Lower leg skin (tissue), 4 donors: ENCODE measurements at regions not wholly inside any gene's neighbourhood (a gene's known extent, or its start where the extent isn't known, plus 50 kb on each side); places are given as distances from the start of the nearest gene placed in this dataset.
"Not testable (repeated sequence)": the region's sequence is repeated elsewhere in the genome, so short reads cannot be mapped to it uniquely, and the experiment has no call there.

ENCODE experiments used
- DNase-seq, 2 donors: peaks; one replicate each; pipeline ENCODE4 v3.0.0-alpha.2; 2019; ENCODE audit warnings: low spot score in 2 of 2
- H3K4me3 ChIP-seq: fragments of 200-600 bp; sonication (generic); 2 replicates; pipeline ENCODE4 v1.5.1; 2017; ENCODE audit warnings: mild to moderate bottlenecking, low read depth; ENCODE audit not compliant: poor library complexity, severe bottlenecking
- CTCF ChIP-seq, 3 donors: fragments of 450-650 bp; IDR thresholded peaks; one replicate each; pipeline ENCODE4 v1.5.1; 2016; ENCODE audit warnings: antibody characterized with exemption in 3 of 3, mild to moderate bottlenecking in 3 of 3, moderate library complexity in 2 of 3
- POLR2A ChIP-seq, 2 donors: fragments of 450-650 bp; IDR thresholded peaks; one replicate each; pipeline ENCODE4 v1.6.1; 2016 to 2017; ENCODE audit warnings: antibody characterized with exemption in 2 of 2, mild to moderate bottlenecking in 1 of 2, moderate library complexity in 1 of 2
- WGBS, 2 donors: methylation state at CpG; one replicate each; pipeline ENCODE4 v1.1.5; 2018; 5-methylcytosine and 5-hydroxymethylcytosine counted together
- intact Hi-C: fragments of 100-400 bp; cut with DNase I; formaldehyde crosslinking; loops from one replicate; pipeline ENCODE4 v1.15.0; 2023; ENCODE audit warnings: low total_unique reads

- 72 to 81% methylated on average over 5 of the region's 5 CpGs for WGBS, 2 donors
- TF ChIP-seq CTCF (IDR thresholded peaks at IDR 0.05) (no peak), POLR2A (IDR thresholded peaks at IDR 0.05) (no peak)
- no peak for DNase-seq
- H3K4me3 ChIP-seq, result no peak overlapping the region
- intact Hi-C loops, result no loop called here
These were observed 334.9 kb downstream of the RFPL4B start for GRCh38 chr6:112682071-112682470.

DNA sequence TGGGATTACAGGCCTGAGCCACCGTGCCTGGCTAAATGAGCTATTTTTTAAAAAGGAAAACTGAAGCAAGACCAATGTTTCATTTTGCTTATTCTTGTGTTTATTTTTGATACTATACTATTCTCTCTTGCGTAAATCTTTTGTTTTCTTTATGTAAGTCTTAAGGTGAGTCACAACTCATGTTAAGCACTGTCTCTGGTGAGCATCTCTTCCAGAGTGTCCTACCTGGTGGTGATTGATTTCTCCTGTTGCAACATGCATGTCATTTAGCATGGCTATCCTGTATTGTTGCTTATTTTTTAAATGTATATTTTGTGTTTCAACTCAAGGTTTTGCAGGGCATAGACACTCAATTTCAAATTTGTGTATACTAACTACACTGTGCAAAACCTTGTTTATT, 336.0 kb downstream of the RFPL4B start:
- TF ChIP-seq POLR2A (IDR thresholded peaks at IDR 0.05) (no peak), CTCF (IDR thresholded peaks at IDR 0.05) (no peak)
- no peak overlapping the region for H3K4me3 ChIP-seq
- 79 to 93% methylated on average over 2 of the region's 2 CpGs for WGBS, 2 donors
- intact Hi-C loops, result no loop called here
- no peak for DNase-seq

DNA sequence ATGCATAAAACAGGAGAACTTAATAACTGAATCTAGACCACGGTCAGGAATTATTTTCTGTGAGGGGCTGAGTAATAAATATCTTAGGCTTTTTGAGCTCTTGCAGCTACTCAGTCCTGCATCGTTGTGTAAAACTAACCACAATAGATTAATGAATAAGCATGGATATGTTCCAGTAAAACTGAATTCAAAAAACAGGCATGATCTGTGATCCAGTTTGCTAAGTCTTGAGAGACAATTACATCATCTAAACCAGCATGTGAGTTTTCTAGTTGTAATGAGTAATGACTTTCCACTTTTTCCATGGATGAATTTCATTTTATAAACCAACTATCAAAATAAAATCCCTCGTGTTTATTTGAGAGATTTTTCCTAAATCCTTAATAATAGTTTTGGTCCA, 336.8 kb downstream of the RFPL4B start:
- TF ChIP-seq CTCF (IDR thresholded peaks at IDR 0.05) (no peak), POLR2A (IDR thresholded peaks at IDR 0.05) (no peak)
- no peak overlapping the region for H3K4me3 ChIP-seq
- intact Hi-C loops, result no loop called here
- WGBS, 2 donors, result 24 to 33% methylated on average over 3 of the region's 3 CpGs
- DNase-seq, result no peak

DNA sequence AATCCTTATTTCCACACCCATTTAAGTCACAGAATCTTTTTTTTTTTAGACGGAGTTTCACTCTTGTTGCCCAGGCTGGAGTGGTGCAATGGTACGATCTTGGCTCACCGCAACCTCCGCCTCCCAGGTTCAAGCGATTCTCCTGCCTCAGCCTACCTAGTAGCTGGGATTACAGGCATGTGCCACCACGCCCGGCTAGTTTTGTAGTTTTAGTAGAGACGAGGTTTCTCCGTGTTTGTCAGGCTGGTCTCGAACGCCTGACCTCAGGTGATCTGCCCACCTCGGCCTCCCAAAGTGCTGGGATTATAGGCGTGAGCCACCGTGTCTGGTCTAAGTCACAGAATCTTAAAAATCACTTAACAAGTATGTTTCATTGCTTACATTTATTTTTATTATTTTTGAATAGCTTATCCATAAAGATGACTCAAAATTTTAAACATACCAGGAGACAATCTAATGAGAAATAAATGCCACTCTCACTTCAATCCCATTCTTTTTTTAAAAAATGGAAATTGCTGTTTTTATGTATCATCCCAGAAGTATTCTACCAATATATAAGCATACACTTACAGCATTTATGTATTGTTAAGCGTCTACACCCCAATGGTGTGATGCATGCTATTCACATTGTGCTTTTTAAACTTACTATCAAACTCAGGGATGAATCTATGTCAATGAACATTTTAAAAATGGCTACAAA, 338.5 kb downstream of the RFPL4B start:
- intact Hi-C loops, H3K4me3 ChIP-seq, DNase-seq: not testable (repeated sequence)
- 95 to 96% methylated on average over 15 of the region's 15 CpGs for WGBS, 2 donors

GRCh38 chr6:112688487-112689165, 341.5 kb downstream of the RFPL4B start:
- WGBS, 2 donors, result 90% methylated on average over 24 of the region's 24 CpGs
- DNase-seq, result peak in 1 of 2 donors; percentile 80
- H3K4me3 ChIP-seq, intact Hi-C loops: not testable (repeated sequence)

DNA sequence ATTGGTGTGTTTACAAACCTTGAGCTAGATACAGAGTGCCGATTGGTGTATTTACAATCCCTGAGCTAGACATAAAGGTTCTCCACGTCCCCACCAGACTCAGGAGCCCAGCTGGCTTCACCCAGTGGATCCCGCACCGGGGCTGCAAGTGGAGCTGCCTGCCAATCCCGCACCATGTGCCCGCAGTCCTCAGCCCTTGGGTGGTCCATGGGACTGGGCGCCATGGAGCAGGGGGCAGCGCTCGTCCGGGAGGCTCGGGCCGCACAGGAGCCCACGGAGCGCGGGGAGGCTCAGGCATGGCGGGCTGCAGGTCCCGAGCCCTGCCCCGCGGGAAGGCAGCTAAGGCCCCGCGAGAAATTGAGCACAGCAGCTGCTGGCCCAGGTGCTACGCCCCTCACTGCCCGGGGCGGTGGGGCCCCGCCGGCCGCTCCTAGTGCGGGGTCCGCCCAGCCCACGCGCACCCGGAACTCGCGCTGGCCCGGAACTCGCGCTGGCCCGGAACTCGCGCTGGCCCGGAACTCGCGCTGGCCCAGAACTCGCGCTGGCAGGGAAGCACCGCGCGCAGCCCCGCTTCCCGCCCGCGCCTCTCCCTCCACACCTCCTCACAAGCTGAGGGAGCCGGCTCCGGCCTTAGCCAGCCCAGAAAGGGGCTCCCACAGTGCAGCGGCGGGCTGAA, 342.2 kb downstream of the RFPL4B start:
- DNase-seq, intact Hi-C loops, H3K4me3 ChIP-seq: not testable (repeated sequence)
- 97 to 99% methylated on average over 20 to 40 of the region's 56 CpGs for WGBS, 2 donors

- 37 to 50% methylated on average over 6 of the region's 6 CpGs for whole genome bisulfite sequencing, 2 donors
- DNase-seq, result no peak
- no peak overlapping the region for H3K4me3 ChIP-seq
- intact Hi-C loops, result no loop called here
- no peak for TF ChIP-seq POLR2A (IDR thresholded peaks at IDR 0.05)
- no peak for TF ChIP-seq CTCF (IDR thresholded peaks at IDR 0.05)
These were observed 343.5 kb downstream of the RFPL4B start for GRCh38 chr6:112690497-112691202.
